Fibroblast of skin of abdomen (primary cell): ENCODE measurements at regions not wholly inside any gene's neighbourhood (a gene's known extent, or its start where the extent isn't known, plus 50 kb on each side); places are given as distances from the start of the nearest gene placed in this dataset.
A peak's percentile ranks its signal among the peaks of the same experiment; 100 is the strongest.

ENCODE experiments used
- DNase-seq: peaks from one replicate; pipeline ENCODE4 v3.0.0-alpha.2; 2013

- no peak for DNase-seq
Observed at GRCh38 chr10:29851241-29851640, 208.1 kb downstream of the JCAD start.

GRCh38 chr10:29850371-29850770, 209.0 kb downstream of the JCAD start:
- no peak for DNase-seq

GRCh38 chr10:29849886-29850285, 209.5 kb downstream of the JCAD start:
- peak; percentile 10 for DNase-seq

GRCh38 chr10:29849126-29849833, 210.1 kb downstream of the JCAD start:
- peak; percentile 82 for DNase-seq

- no peak for DNase-seq
Observed at GRCh38 chr10:29846881-29847280, 212.1 kb upstream of the SVIL start.

GRCh38 chr10:29845166-29845565, 210.4 kb upstream of the SVIL start:
- no peak for DNase-seq

GRCh38 chr10:29843143-29843542, 208.4 kb upstream of the SVIL start:
- DNase-seq: no peak

- DNase-seq: peak; percentile 20
Observed at GRCh38 chr10:29841724-29842649, 207.2 kb upstream of the SVIL start.

GRCh38 chr10:29840516-29841276, 205.9 kb upstream of the SVIL start:
- DNase-seq: no peak

- no peak for DNase-seq
Observed at GRCh38 chr10:29839826-29840515, 205.2 kb upstream of the SVIL start.

GRCh38 chr10:29838539-29838938, 203.8 kb upstream of the SVIL start:
- DNase-seq: no peak

- DNase-seq: no peak
Observed at GRCh38 chr10:29837586-29837985, 202.8 kb upstream of the SVIL start.

- DNase-seq: no peak
Observed at GRCh38 chr10:29836396-29836795, 201.6 kb upstream of the SVIL start.

- no peak for DNase-seq
Observed at GRCh38 chr10:29835055-29835454, 200.3 kb upstream of the SVIL start.

GRCh38 chr10:29830531-29831512, 196.1 kb upstream of the SVIL start:
- DNase-seq: peak; percentile 39

- DNase-seq: no peak
Observed at GRCh38 chr10:29829776-29830175, 195.0 kb upstream of the SVIL start.

- no peak for DNase-seq
Observed at GRCh38 chr10:29828956-29829355, 194.2 kb upstream of the SVIL start.

GRCh38 chr10:29828440-29828894, 193.7 kb upstream of the SVIL start:
- no peak for DNase-seq

- no peak for DNase-seq
Observed at GRCh38 chr10:29827512-29827911, 192.7 kb upstream of the SVIL start.

- DNase-seq: no peak
Observed at GRCh38 chr10:29826801-29827450, 192.2 kb upstream of the SVIL start.

- DNase-seq: no peak
Observed at GRCh38 chr10:29826221-29826620, 191.4 kb upstream of the SVIL start.
